ENCODE measurements at regions not wholly inside any gene's neighbourhood (a gene's known extent, or its start where the extent isn't known, plus 50 kb on each side); places are given as distances from the start of the nearest gene placed in this dataset.
A peak's percentile ranks its signal among the peaks of the same experiment; 100 is the strongest.

- no peaks in the 10 kb centered on the region for H3K4me1 ChIP-seq
- TF ChIP-seq CTCF (IDR thresholded peaks at IDR 0.05): no peak
- H3K9me3 ChIP-seq: no peaks in the 10 kb centered on the region
- intact Hi-C loops (cut with DNase I): no loop called here
- H3K9ac ChIP-seq (ENCODE audit: low read depth in 2 of 2, low read length in 2 of 2): no peak overlapping the region
- H3K27ac ChIP-seq: no peak overlapping the region
- DNase-seq: no peak
- no peak overlapping the region for H3K4me3 ChIP-seq
- no peaks in the 10 kb centered on the region for H3K36me3 ChIP-seq
- H3K27me3 ChIP-seq: no peaks in the 10 kb centered on the region
These were observed 155.2 kb downstream of the BCL11B start for GRCh38 chr14:99116741-99117295.

- peak; percentile 1 for DNase-seq
- Histone ChIP-seq H3K27me3 (no peaks in the 10 kb centered on the region), H3K9me3 (no peaks in the 10 kb centered on the region), H3K4me1 (no peaks in the 10 kb centered on the region), H3K4me3 (no peak overlapping the region), H3K9ac (ENCODE audit: low read depth in 2 of 2, low read length in 2 of 2) (no peak overlapping the region), H3K36me3 (no peaks in the 10 kb centered on the region), H3K27ac (no peak overlapping the region)
- TF ChIP-seq CTCF (IDR thresholded peaks at IDR 0.05): no peak
- intact Hi-C loops (cut with DNase I): no loop called here
These were observed 154.3 kb downstream of the BCL11B start for GRCh38 chr14:99117671-99118045.

DNA sequence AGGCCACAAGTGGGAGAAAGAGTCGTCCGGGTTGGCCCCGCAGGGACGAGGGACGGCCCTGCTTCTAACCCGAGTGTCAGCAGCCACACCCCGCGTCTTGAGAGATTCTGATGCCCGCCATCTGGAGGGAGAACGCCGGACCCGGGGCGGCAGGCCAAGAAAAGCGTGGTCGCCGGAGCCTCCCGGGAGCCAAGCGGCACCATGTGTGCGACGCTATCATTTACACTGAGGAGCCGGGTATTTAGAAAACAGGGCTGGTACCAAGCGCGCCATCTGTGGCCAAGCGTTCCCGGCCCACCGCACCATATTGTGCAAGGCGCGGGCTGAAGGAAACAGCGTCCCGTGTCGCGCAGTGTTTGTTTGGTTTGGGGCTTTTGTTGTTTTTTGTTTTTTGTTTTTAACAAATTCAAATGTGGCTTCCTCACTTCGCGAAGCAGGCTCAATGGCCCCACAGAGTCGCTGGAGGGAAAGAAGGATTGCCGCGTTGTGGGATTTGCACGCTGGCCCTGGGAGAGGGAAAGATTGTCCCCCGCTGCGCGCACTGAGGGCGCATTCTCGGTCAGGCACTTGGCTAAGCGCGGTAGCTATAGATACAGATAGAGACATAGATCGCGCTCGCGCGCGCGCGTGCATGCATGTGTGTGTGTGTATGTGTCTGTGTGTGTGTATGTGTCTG, 153.8 kb downstream of the BCL11B start:
- no peaks in the 10 kb centered on the region for H3K27me3 ChIP-seq
- H3K9me3 ChIP-seq: no peaks in the 10 kb centered on the region
- H3K36me3 ChIP-seq: no peaks in the 10 kb centered on the region
- no peak for TF ChIP-seq CTCF (IDR thresholded peaks at IDR 0.05)
- H3K4me1 ChIP-seq: no peaks in the 10 kb centered on the region
- DNase-seq: peak; percentile 15
- intact Hi-C loops (cut with DNase I): no loop called here
- H3K4me3 ChIP-seq: no peak overlapping the region
- H3K27ac ChIP-seq: no peak overlapping the region
- H3K9ac ChIP-seq (ENCODE audit: low read depth in 2 of 2, low read length in 2 of 2): no peak overlapping the region

GRCh38 chr14:99118946-99119345, 153.1 kb downstream of the BCL11B start:
- Histone ChIP-seq H3K9me3 (no peaks in the 10 kb centered on the region), H3K4me3 (no peak overlapping the region), H3K27me3 (no peaks in the 10 kb centered on the region), H3K27ac (no peak overlapping the region), H3K36me3 (no peaks in the 10 kb centered on the region), H3K4me1 (no peaks in the 10 kb centered on the region), H3K9ac (ENCODE audit: low read depth in 2 of 2, low read length in 2 of 2) (no peak overlapping the region)
- TF ChIP-seq CTCF (IDR thresholded peaks at IDR 0.05): no peak
- DNase-seq: peak; percentile 12
- intact Hi-C loops (cut with DNase I): no loop called here

All from colonic mucosa (tissue), 4 donors.